ENCODE measurements at regions not wholly inside any gene's neighbourhood (a gene's known extent, or its start where the extent isn't known, plus 50 kb on each side); places are given as distances from the start of the nearest gene placed in this dataset.

- H3K27ac Mint-ChIP-seq (ENCODE audit: low read depth), result no peak overlapping the region
- H3K9me3 Mint-ChIP-seq, result peaks cover 11% of the 10 kb centered on the region
These were observed 381.9 kb upstream of the MC4R start for GRCh38 chr18:60754413-60755009.

GRCh38 chr18:60755134-60755533 is 382.6 kb upstream of the MC4R start:
- no peaks in the 10 kb centered on the region for H3K4me1 Mint-ChIP-seq
- no peak for DNase-seq (ENCODE audit: low spot score in 2 of 2)

More at GRCh38 chr18:60754413-60755009, 381.9 kb upstream of the MC4R start:
- Mint-ChIP-seq H3K36me3 (ENCODE audit: insufficient read depth) (no peaks in the 10 kb centered on the region), H3K27me3 (no peaks in the 10 kb centered on the region), H3K4me1 (no peaks in the 10 kb centered on the region), H3K4me3 (no peak overlapping the region)
- ATAC-seq (replicated peaks; ENCODE audit: extremely low read depth, poor library complexity, severe bottlenecking), result no peak
- no peak for DNase-seq (ENCODE audit: low spot score in 2 of 2)

GRCh38 chr18:60775978-60776377 is 403.4 kb upstream of the MC4R start:
- Mint-ChIP-seq H3K27ac (ENCODE audit: low read depth) (no peak overlapping the region), H3K36me3 (ENCODE audit: insufficient read depth) (peaks cover 2% of the 10 kb centered on the region), H3K4me1 (no peaks in the 10 kb centered on the region), H3K27me3 (no peaks in the 10 kb centered on the region), H3K9me3 (peaks cover 41% of the 10 kb centered on the region), H3K4me3 (no peak overlapping the region)
- ATAC-seq (replicated peaks; ENCODE audit: extremely low read depth, poor library complexity, severe bottlenecking), result no peak
- no peak for DNase-seq (ENCODE audit: low spot score in 2 of 2)

More at GRCh38 chr18:60755134-60755533, 382.6 kb upstream of the MC4R start:
- Mint-ChIP-seq H3K4me3 (no peak overlapping the region), H3K27me3 (no peaks in the 10 kb centered on the region), H3K27ac (ENCODE audit: low read depth) (no peak overlapping the region), H3K36me3 (ENCODE audit: insufficient read depth) (no peaks in the 10 kb centered on the region), H3K9me3 (peaks cover 11% of the 10 kb centered on the region)
- no peak for ATAC-seq (replicated peaks; ENCODE audit: extremely low read depth, poor library complexity, severe bottlenecking)

GRCh38 chr18:60784161-60784560 is 411.6 kb upstream of the MC4R start:
- Mint-ChIP-seq H3K36me3 (ENCODE audit: insufficient read depth) (peaks cover 3% of the 10 kb centered on the region), H3K27me3 (no peaks in the 10 kb centered on the region), H3K4me1 (no peaks in the 10 kb centered on the region), H3K27ac (ENCODE audit: low read depth) (no peak overlapping the region), H3K4me3 (no peak overlapping the region), H3K9me3 (peaks cover 18% of the 10 kb centered on the region)
- no peak for DNase-seq (ENCODE audit: low spot score in 2 of 2)
- ATAC-seq (replicated peaks; ENCODE audit: extremely low read depth, poor library complexity, severe bottlenecking), result no peak

- no peak overlapping the region for H3K4me3 Mint-ChIP-seq
- no peaks in the 10 kb centered on the region for H3K4me1 Mint-ChIP-seq
- no peaks in the 10 kb centered on the region for H3K36me3 Mint-ChIP-seq (ENCODE audit: insufficient read depth)
- DNase-seq (ENCODE audit: low spot score in 2 of 2), result no peak
- peaks cover 10% of the 10 kb centered on the region for H3K9me3 Mint-ChIP-seq
- no peak for ATAC-seq (replicated peaks; ENCODE audit: extremely low read depth, poor library complexity, severe bottlenecking)
- no peaks in the 10 kb centered on the region for H3K27me3 Mint-ChIP-seq
- no peak overlapping the region for H3K27ac Mint-ChIP-seq (ENCODE audit: low read depth)
These were observed 422.2 kb upstream of the MC4R start for GRCh38 chr18:60794802-60795201.

- Mint-ChIP-seq H3K27me3 (no peaks in the 10 kb centered on the region), H3K4me3 (no peak overlapping the region), H3K27ac (ENCODE audit: low read depth) (no peak overlapping the region), H3K9me3 (peaks cover 32% of the 10 kb centered on the region), H3K4me1 (no peaks in the 10 kb centered on the region), H3K36me3 (ENCODE audit: insufficient read depth) (no peaks in the 10 kb centered on the region)
- ATAC-seq (replicated peaks; ENCODE audit: extremely low read depth, poor library complexity, severe bottlenecking) (no peak), DNase-seq (ENCODE audit: low spot score in 2 of 2) (no peak)
These were observed 431.8 kb upstream of the MC4R start for GRCh38 chr18:60804415-60804814.

GRCh38 chr18:60809937-60810336 is 437.4 kb upstream of the MC4R start:
- ATAC-seq (replicated peaks; ENCODE audit: extremely low read depth, poor library complexity, severe bottlenecking), result no peak
- Mint-ChIP-seq H3K27me3 (no peaks in the 10 kb centered on the region), H3K27ac (ENCODE audit: low read depth) (no peak overlapping the region), H3K36me3 (ENCODE audit: insufficient read depth) (no peaks in the 10 kb centered on the region), H3K9me3 (peaks cover 6% of the 10 kb centered on the region), H3K4me1 (no peaks in the 10 kb centered on the region), H3K4me3 (no peak overlapping the region)
- no peak for DNase-seq (ENCODE audit: low spot score in 2 of 2)

- no peak for ATAC-seq (replicated peaks; ENCODE audit: extremely low read depth, poor library complexity, severe bottlenecking)
- H3K27me3 Mint-ChIP-seq, result no peaks in the 10 kb centered on the region
- no peak for DNase-seq (ENCODE audit: low spot score in 2 of 2)
- peaks cover 6% of the 10 kb centered on the region for H3K9me3 Mint-ChIP-seq
- no peaks in the 10 kb centered on the region for H3K4me1 Mint-ChIP-seq
- H3K36me3 Mint-ChIP-seq (ENCODE audit: insufficient read depth), result no peaks in the 10 kb centered on the region
- H3K27ac Mint-ChIP-seq (ENCODE audit: low read depth), result no peak overlapping the region
- no peak overlapping the region for H3K4me3 Mint-ChIP-seq
These were observed 440.3 kb upstream of the MC4R start for GRCh38 chr18:60812921-60813320.

GRCh38 chr18:60826346-60826745 is 453.8 kb upstream of the MC4R start:
- Mint-ChIP-seq H3K36me3 (ENCODE audit: insufficient read depth) (no peaks in the 10 kb centered on the region), H3K4me1 (no peaks in the 10 kb centered on the region), H3K27ac (ENCODE audit: low read depth) (no peak overlapping the region), H3K9me3 (peaks cover 18% of the 10 kb centered on the region), H3K27me3 (no peaks in the 10 kb centered on the region), H3K4me3 (no peak overlapping the region)
- ATAC-seq (replicated peaks; ENCODE audit: extremely low read depth, poor library complexity, severe bottlenecking) (no peak), DNase-seq (ENCODE audit: low spot score in 2 of 2) (no peak)

- Mint-ChIP-seq H3K27me3 (no peaks in the 10 kb centered on the region), H3K36me3 (ENCODE audit: insufficient read depth) (no peaks in the 10 kb centered on the region), H3K9me3 (peaks cover 18% of the 10 kb centered on the region), H3K4me1 (no peaks in the 10 kb centered on the region), H3K27ac (ENCODE audit: low read depth) (no peak overlapping the region), H3K4me3 (no peak overlapping the region)
- DNase-seq (ENCODE audit: low spot score in 2 of 2) (no peak), ATAC-seq (replicated peaks; ENCODE audit: extremely low read depth, poor library complexity, severe bottlenecking) (no peak)
These were observed 459.4 kb upstream of the MC4R start for GRCh38 chr18:60831971-60832370.

- Mint-ChIP-seq H3K27ac (ENCODE audit: low read depth) (no peak overlapping the region), H3K4me1 (no peaks in the 10 kb centered on the region), H3K9me3 (peaks cover 42% of the 10 kb centered on the region), H3K4me3 (no peak overlapping the region), H3K27me3 (no peaks in the 10 kb centered on the region), H3K36me3 (ENCODE audit: insufficient read depth) (no peaks in the 10 kb centered on the region)
- DNase-seq (ENCODE audit: low spot score in 2 of 2) (no peak), ATAC-seq (replicated peaks; ENCODE audit: extremely low read depth, poor library complexity, severe bottlenecking) (no peak)
These were observed 466.1 kb upstream of the MC4R start for GRCh38 chr18:60838677-60839076.

- DNase-seq (ENCODE audit: low spot score in 2 of 2), result no peak
- Mint-ChIP-seq H3K4me3 (no peak overlapping the region), H3K27ac (ENCODE audit: low read depth) (no peak overlapping the region), H3K27me3 (no peaks in the 10 kb centered on the region), H3K4me1 (no peaks in the 10 kb centered on the region), H3K9me3 (peaks cover 34% of the 10 kb centered on the region), H3K36me3 (ENCODE audit: insufficient read depth) (no peaks in the 10 kb centered on the region)
- no peak for ATAC-seq (replicated peaks; ENCODE audit: extremely low read depth, poor library complexity, severe bottlenecking)
These were observed 473.8 kb upstream of the MC4R start for GRCh38 chr18:60846396-60846795.

GRCh38 chr18:60847517-60847916 is 474.9 kb upstream of the MC4R start:
- Mint-ChIP-seq H3K27ac (ENCODE audit: low read depth) (no peak overlapping the region), H3K36me3 (ENCODE audit: insufficient read depth) (no peaks in the 10 kb centered on the region), H3K9me3 (peaks cover 23% of the 10 kb centered on the region), H3K4me3 (no peak overlapping the region), H3K27me3 (no peaks in the 10 kb centered on the region), H3K4me1 (no peaks in the 10 kb centered on the region)
- ATAC-seq (replicated peaks; ENCODE audit: extremely low read depth, poor library complexity, severe bottlenecking), result no peak
- no peak for DNase-seq (ENCODE audit: low spot score in 2 of 2)
